ENCODE measurements at regions not wholly inside any gene's neighbourhood (a gene's known extent, or its start where the extent isn't known, plus 50 kb on each side); places are given as distances from the start of the nearest gene placed in this dataset.
"Not testable (repeated sequence)": the region's sequence is repeated elsewhere in the genome, so short reads cannot be mapped to it uniquely, and the experiment has no call there.

DNA sequence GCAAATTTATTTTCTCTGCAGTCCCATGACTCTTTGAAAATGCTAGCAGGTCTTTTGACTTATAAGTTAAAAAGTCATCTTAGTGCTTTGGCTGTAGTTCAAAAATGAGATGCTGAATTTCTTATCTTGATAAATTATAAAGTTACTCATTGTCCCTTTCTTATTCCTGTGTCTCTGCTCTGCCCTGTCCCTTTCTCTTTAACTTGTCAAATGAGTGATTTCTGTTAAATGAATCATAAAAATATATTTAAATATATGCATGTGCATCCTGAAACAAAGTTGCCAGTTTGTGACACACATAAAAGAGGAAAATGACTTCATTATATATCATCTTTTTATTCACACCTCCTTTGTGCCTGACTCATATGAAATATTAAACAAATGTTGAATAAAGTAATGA, 1097.3 kb upstream of the EPHA6 start:
- DNase-seq = no peak

DNA sequence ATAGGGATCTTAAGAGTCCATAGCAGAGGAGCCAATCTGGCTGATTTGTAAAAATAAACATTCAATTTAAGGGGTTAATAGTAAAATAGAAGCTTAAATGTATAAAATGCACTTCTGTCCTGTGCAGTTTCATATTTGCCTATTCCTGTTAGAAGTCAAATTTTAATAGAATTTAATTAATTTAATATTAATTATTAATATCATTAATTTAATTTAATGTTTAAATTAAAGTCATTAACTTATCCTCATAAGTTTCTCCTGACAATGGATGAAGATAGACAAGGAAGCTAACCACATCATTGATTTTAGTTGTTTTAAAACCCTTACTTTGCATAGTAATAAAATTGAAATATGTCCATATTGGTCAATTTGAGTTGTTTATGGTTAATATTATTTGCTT, 1096.2 kb upstream of the EPHA6 start:
- no peak for DNase-seq

DNA sequence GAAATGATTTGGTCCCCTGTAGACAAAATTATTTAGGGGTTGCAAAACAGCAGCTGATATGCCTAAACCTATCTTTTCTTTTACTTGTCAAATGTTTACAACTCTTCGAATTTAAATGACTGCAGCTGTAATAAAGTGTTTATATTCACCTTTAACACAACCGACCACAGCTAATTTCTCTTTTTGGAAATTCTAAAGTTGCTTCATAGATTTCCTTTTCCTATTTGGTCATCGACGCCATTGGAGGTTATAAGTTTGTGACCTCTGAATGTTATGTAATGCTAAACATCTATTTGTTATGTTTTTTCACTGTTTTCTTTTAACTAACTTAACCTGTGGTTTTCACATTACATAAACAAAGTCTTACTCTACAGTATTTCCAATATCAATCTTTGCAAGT, 1094.9 kb upstream of the EPHA6 start:
- no peak for DNase-seq

DNA sequence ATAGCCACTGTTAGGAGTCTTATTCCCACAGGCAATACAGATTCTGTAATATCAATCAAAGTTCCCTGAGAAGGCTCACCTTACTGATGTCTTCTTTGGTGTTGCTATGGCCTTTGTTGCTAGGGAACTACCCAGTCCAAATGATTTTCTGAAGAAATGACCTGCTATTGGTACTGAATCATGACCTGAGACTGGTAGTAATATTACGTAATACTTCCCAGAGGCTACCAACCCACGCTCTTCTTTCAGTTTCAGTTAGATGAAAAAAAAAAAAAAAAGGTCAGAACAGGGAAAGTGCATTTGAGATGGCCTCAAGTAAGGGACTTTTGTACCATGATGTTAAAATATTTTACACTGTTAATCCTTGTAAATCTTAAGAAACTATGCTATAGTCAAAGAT, 1092.5 kb upstream of the EPHA6 start:
- DNase-seq = no peak

DNA sequence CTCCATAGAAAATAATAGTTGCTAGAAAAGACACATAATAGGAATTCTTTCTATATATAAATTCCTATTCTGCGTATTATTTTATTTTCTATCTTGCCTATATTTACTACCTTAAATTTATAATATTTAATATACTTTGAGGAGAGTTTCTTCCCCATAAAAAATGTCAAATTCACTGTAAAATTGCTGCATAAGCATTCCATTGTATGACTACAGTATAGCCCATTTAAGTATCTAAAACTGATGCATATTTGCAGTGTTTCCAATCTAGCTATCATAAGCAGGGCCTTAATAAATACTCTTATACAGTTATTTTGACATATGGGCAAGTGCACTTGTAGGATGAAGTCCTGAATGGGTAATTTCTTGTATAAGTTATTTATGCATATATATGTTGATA, 1088.6 kb upstream of the EPHA6 start:
- no peak for DNase-seq

DNA sequence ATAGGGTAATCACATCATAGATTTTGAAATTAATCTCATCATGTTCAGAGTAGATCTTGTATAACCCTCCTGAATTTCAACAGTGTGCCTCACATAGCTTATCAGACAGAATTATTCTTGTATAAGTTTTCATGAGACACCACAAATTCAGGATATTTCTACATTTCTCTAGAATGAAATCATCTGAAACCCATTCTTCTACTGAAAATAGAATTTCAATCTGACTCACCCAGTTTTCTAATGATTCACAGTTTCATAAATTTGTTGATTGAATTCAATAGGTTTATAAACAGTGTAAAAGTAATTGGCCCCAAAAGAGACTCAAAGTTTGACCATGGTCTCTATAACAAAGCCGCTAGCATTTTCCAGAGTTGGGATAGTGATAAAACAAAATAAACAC, 1082.6 kb upstream of the EPHA6 start:
- no peak for DNase-seq

DNA sequence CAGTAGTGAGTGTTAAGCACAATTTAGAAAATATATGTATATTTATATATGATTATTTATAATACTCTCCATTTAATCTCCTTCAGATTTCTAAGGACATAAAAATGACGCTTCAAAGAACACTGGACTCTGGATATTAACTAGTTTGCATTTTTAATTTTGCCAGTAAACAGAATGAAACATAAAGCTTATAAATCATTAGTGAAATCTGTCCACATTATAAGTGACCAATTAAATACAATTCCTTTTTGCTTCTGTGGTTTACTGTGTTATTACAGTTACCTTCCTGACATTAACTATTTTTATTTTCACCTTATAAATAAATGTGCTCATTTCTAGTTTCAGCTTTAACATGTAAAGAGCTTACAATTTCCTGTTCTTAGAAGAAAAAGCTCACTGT, 1081.1 kb upstream of the EPHA6 start:
- DNase-seq = no peak

DNA sequence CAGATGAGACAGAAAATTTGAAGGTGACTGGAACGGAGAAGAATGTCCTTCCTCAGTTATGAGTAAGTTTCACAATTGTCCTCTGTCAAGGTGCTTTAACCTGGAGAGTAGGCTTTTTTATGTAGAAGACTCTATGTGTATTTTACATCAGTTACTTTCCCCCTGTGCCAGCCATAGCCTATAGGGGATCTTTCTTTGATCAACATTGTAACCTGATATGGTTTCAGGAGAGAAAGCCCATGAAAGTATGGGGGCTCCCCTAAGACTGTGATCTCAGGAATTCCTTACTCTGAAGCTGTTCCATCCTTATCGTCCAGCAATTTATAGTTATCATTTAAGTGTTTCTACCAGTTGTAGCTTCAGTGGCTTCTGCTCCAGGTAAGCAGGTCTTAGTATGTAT, 1076.3 kb upstream of the EPHA6 start:
- DNase-seq = no peak

DNA sequence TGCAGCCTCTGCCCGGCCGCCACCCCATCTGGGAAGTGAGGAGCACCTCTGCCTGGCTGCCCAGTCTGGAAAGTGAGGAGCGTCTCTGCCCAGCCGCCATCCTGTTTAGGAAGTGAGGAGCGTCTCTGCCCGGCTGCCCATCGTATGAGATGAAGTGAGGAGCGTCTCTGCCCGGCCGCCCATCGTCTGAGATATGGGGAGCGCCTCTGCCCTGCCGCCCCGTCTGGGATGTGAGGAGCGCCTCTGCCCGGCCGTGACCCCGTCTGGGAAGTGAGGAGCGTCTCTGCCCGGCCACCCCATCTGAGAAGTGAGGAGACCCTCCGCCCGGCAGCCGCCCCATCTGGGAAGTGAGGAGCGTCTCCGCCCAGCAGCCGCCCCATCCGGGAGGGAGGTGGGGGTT, 1069.5 kb upstream of the EPHA6 start:
- not testable (repeated sequence) for DNase-seq

DNA sequence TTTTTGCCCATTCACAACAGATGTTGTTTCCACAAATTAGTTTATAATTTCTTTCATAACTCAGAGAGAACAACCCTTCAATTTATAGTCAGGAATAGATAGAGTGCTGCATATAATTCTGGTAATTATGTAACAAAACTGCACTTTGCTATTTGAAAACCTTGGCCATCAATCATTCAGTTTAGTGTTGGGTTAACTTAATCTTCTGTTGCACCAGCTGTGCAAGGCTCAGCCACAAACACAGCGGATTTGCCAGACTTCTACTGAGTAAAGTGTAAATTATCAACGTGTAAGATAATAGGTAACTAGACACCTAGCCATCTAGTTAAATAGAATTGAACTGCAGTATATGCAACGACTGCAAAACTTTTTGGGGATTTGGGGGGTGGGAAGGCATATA, 1064.3 kb upstream of the EPHA6 start:
- no peak for DNase-seq

DNA sequence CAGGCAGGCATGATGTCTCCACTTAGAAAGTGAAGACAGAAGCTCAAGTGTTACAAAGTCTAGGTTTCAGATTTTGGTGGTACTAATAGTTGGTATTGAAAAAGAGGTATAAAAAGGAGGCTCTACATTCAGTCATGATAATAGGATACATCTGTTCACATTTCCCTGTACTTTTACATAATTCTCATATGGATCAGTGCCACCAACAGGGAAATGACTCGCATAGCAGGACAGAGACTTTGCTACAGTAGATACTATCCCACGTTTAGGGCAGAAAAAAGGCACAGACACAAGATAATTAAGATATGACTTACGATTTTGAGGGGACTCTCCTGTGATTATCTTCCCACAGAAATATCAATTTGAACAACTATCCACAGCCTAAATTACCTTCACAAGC, 1062.9 kb upstream of the EPHA6 start:
- DNase-seq = no peak

DNA sequence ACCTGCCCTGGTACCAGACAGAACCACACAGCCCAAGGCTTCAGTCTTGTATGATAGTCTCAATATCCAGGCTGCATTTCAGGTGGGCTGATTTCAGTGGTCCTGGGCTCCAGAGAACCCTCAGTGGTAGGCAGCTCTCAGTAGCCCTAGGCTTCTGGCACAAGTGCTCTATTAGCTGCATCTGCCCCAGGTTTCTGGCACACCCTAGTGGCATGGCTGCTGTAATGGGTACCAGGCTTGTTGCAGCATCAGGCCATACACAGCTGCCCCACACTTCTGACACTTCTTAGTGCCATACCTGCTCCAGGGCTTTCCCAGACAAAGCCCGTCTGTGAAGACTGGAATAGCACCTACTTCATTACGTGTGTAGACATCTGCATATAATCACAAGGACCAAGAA, 1062.2 kb upstream of the EPHA6 start:
- DNase-seq = no peak

DNA sequence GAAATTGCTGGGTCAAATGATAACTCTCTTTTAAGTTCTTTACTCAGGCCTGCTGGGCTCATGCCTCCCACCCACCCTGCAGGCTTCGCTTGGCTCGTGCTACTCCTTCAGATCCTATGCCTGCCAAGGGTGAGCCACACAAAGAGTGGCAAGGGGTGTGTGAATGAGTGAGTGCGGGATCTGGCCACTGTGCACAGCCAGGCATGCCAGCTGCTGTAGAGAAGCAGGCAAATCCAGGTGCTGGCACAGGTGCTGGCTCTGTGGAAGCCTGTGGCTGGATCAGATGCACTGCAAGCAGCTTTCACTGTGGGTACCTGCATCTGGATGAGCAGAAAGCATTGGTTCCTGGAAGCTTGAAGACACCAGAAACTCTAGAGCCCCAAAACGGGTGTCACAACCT, 1055.7 kb upstream of the EPHA6 start:
- DNase-seq = no peak

DNA sequence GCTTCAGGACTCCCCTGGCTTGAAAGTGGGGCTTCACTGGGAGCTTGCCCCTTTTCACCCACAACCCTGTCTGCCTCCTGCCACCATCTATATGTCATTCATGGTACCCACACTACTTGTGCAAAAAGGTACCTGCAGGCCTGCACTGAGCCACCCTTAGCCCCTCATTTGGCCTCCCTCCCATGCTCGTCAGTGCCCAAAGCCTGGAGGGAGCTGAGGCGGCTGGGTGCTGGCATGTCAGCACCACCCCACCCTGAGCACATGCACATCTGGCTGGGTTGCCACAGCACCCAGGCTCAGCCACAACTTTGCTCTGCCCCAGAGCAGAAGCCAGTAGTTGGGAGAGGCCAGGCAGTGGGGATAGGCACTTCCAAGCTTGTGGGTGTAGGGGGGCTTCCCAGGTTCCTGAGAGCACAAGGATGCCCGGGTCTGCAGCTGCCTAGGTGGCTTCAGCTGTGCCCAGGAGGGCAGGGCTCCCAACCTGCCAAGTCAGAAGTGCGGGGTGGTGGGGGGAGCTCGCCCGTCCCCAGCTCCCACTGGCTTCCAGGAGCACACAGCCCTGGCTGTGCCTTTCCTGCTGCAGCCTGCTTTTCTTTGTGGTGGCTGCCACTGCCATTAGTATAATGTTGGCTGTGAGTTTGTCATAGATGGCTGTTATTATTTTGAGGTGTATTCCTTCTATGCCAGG, 1054.6 kb upstream of the EPHA6 start:
- no peak for DNase-seq

DNA sequence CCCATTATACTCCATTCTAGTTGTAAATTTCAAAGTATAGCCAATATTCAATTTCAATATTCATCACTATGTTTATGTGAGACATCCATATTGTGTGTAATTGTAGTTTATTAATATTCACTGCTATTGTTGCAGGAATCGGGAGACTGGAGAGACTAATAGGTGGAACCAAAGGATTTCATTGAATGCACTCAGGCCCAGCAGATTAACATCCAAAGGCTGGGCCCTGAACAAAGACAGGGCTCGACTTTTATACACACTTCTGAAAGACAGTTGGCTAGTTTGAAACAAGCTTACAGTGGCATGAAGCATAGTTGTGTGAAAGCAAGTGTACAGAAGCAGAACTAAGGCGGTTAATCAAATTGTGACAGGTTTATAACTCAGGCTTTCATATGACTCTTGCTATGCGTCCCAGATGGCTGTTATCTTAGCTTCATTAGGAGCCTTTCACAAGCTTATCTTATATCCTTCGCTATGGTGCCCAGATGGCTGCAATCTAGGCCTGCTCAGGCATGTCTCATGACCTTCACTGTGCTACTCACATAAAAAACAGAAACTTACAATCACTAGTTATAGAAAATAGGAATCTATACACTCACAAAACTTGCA, 1038.8 kb upstream of the EPHA6 start:
- DNase-seq = no peak

DNA sequence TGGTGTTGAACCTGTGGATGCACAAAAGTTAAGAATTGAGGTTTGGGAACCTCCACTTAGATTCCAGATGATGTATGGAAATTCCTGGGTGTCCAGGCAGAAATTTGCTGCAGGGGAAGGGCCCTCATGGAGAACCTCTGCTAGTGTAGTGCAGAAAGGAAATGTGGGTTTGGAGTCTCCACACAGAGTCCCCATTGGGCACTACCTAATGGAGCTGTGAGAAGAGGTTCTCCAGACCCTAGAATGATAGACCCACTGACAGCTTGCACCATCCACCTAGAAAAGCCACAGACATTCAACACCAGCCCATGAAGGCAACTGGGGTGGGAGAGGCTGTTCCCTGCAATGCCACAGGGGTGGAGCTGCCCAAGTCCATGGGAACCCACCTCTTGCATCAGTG, 1032.8 kb upstream of the EPHA6 start:
- no peak for DNase-seq

DNA sequence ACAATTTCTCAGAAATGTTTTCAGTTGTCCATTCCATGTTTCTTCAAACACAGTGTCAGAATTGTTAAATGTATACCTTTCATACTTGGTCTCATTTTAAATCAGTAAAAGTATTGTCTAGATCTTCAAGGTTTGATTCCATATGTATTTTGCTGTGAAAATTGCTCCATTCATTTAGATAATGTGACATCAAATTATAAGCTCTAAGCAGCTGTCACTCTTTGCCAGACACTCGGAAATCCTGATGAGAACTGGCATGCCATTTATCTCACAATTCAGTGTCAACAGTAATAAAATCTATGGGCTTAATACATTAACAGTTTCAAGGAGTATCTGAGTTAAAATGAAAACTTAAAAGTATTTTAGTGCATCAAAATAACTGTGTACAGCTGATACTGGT, 1025.3 kb upstream of the EPHA6 start:
- no peak for DNase-seq

DNA sequence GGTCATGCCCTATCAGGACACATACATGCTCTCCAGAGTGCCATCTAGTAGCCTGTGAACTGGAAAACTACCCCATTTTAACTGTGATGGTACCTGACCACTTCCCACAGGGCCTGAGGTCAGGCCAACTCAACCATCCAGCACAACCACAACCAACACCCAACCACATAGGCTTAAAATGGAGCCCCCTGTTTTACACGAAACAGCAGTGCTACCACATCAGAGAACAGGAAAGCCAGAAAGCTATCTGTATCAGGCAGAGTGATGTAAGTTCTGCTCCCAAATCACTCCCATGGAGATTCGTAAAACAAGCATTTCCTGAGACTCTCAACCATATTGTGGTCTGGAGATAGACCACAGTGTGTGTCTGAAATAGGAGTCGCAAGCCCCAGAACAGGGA, 1017.3 kb upstream of the EPHA6 start:
- no peak for DNase-seq

DNA sequence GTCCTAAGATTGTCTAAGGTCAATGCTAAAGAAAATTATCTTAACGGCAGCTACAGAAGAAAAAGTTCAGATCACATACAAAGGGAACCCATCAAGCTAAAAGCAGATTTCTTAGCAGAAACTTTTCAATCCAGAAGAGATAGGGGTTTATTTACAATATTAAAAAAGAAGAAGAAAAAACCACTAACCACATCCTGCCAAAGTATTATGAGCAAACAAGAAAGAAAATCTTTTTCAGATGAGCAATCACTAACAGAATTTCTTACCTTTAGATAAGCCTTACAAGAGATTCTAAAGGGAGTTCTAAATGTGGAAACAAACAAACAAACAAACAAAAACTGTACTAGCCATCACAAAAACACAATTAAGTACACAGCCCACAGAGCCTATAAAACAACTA, 1015.8 kb upstream of the EPHA6 start:
- DNase-seq = no peak

DNA sequence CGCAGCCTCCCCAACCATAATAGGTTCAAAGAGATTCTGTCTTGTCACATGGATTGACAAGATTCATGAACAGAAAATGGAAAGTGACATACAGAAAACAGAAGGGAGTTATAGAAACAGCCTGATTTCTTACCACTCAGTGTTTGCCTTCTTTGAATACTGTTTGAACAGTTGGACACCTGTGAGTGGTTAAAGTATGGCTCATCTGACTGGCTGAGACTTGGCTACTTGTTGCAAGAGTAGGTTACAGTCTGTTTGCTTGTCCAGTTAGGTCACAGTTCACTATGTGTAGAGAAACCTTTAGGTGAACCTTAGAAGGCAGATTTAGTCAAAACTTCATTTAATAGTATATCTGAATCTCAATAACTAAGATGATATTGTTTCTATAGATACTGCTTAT, 1003.9 kb upstream of the EPHA6 start:
- DNase-seq = no peak

DNA sequence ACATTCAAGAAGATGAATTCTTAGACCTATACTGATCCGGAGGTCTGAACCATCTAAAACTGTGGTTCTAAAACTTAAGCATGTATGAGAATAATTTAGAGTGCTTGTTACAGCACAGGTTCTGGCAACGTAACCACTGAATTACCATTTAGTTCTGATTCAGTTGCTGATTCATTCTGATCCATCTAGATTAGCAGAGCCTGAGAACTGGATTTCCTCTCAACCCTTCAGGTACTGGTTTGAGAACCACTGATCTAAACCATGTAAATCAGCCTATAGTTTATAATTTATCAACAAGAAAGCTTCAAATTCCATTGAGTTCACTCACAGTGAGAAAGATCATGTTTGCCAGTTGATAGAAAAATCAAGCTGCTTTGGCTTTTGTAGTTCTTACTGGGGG, 1001.1 kb upstream of the EPHA6 start:
- DNase-seq = no peak

DNA sequence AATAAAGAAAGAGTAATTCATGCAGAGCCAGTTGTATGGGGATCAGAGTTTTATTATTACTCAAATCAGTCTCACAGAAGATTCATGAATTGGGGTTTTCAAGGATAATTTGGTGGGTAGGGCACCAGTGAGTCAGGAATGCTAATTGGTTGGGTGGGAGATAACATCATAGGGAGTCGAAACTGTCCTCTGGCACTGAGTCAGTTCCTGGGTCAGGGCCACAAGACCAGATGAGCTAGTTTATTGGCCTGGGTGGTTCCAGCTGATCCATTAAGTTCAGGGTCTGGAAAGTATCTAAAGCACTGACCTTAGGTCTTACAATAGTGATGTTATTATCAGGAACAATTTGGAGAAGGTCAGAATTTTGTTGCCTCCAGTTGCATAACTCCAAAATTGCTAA, 998.6 kb upstream of the EPHA6 start:
- no peak for DNase-seq

DNA sequence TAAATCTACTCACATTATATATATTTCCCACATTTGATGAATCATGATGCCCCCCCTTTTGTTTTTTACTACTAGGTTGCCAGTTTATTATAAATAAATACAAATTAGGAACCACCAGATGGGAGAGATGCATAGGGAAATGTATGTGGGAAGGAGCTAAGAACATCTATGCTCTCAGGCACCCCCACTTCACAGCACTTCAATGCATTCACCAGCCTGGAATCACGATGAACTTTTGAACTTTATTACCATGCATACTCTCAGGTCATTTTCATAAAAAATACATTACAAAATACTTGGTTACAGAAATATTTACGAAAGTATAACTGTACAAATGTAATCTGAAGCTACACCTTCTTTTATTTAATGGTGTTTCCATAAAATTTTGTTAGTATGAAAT, 988.0 kb upstream of the EPHA6 start:
- no peak for DNase-seq

DNA sequence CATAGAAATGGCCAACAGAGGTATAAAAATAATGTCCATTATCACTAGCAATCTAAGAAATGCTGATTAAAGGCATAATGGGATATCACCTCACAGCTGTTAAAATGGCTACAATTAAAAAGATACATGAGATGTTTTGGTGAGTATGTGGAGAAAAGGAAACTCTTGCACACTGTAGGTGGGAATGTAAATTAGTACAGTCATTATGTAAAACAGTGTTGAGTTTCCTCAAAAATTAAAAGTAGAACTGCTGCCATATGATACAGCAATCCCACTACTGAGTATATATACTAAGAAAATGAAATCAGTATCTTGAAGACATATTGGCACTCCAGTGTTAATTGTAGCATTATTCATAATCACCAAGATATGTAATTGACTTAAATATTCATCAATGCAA, 982.2 kb upstream of the EPHA6 start:
- no peak for DNase-seq

DNA sequence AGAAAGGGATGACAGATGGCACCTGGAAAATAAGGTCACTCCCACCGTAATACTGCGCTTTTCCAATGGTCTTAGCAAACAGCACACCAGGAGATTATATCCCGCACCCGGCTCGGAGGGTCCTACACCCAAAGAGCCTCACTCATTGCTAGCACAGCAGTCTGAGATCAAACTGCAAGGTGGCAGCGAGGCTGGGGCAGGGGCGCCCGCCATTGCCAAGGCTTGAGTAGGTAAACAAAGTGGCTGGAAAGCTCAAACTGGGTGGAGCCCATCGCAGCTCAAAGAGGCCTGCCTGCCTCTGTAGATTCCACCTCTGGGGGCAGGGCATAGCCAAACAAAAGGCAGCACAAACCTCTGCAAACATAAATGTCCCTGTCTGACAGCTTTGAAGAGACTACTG, 953.8 kb upstream of the EPHA6 start:
- not testable (repeated sequence) for DNase-seq
